ENCODE measurements at regions not wholly inside any gene's neighbourhood (a gene's known extent, or its start where the extent isn't known, plus 50 kb on each side); places are given as distances from the start of the nearest gene placed in this dataset.

DNA sequence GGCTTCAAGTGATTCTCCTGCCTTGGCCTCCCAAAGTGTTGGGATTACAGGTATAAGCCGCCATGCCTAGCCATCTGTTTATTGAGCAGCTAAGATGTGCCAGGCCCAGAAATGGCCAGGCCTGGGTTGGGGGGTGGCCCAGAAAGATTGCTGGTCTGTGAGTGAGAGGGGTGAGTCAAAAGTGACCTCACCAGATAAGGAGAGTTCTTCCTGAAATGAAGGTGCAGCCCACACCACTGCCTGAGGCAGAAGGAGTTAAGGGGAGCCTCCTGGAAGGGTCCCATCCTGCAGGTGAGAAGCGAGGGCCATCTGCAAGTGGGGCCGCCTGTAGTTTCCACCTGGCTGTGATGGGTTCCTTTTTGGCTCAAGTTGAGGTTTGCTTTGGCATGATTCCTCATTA is 96.9 kb upstream of the KLF4 start:
- no peak for TF ChIP-seq ZNF572 (CRISPR knock-in tag; IDR thresholded peaks at IDR 0.05)
- TF ChIP-seq ZKSCAN8 (CRISPR knock-in tag; IDR thresholded peaks at IDR 0.05; ENCODE audit: borderline replicate concordance) = no peak
- no peak for TF ChIP-seq MYC (CRISPR knock-in tag; IDR thresholded peaks at IDR 0.05; ENCODE audit: borderline replicate concordance)
- no peak for TF ChIP-seq ZNF83 (CRISPR knock-in tag; IDR thresholded peaks at IDR 0.05; ENCODE audit: borderline replicate concordance)
- TF ChIP-seq EZH2 (conservative IDR thresholded peaks at IDR 0.05; ENCODE audit: low read depth, low read length) = no peak

Data from HepG2 (cell line).